ENCODE measurements at regions not wholly inside any gene's neighbourhood (a gene's known extent, or its start where the extent isn't known, plus 50 kb on each side); places are given as distances from the start of the nearest gene placed in this dataset.

GRCh38 chr1:38533772-38534472 is 325.6 kb downstream of the RRAGC start:
- H3K4me3 ChIP-seq, result no peak overlapping the region
- H3K27ac ChIP-seq, result no peak overlapping the region

GRCh38 chr1:38530957-38531356 is 328.6 kb downstream of the RRAGC start:
- no peak overlapping the region for H3K27ac ChIP-seq
- no peak overlapping the region for H3K4me3 ChIP-seq

GRCh38 chr1:38529946-38530345 is 329.6 kb downstream of the RRAGC start:
- no peak overlapping the region for H3K27ac ChIP-seq
- H3K4me3 ChIP-seq, result no peak overlapping the region

- no peak overlapping the region for H3K27ac ChIP-seq
- no peak overlapping the region for H3K4me3 ChIP-seq
Measured at GRCh38 chr1:38529391-38529790, 330.2 kb downstream of the RRAGC start.

- Histone ChIP-seq H3K27ac (no peak overlapping the region), H3K4me3 (no peak overlapping the region)
Measured at GRCh38 chr1:38528623-38529022, 330.9 kb downstream of the RRAGC start.

- peak overlapping the region in 1 of 7 experiments; percentile 1 for H3K4me3 ChIP-seq
- peak overlapping the region in 11 of 21 experiments; percentile 0 to 68 (median 35) for H3K27ac ChIP-seq
Measured at GRCh38 chr1:38527373-38527966, 332.1 kb downstream of the RRAGC start.

GRCh38 chr1:38526046-38526445 is 333.5 kb downstream of the RRAGC start:
- Histone ChIP-seq H3K27ac (no peak overlapping the region), H3K4me3 (no peak overlapping the region)

- H3K27ac ChIP-seq, result no peak overlapping the region
- no peak overlapping the region for H3K4me3 ChIP-seq
Measured at GRCh38 chr1:38525343-38526043, 334.1 kb downstream of the RRAGC start.

- Histone ChIP-seq H3K27ac (no peak overlapping the region), H3K4me3 (no peak overlapping the region)
Measured at GRCh38 chr1:38524025-38524641, 335.4 kb downstream of the RRAGC start.

GRCh38 chr1:38523568-38523939 is 336.0 kb downstream of the RRAGC start:
- H3K4me3 ChIP-seq, result no peak overlapping the region
- no peak overlapping the region for H3K27ac ChIP-seq

- H3K27ac ChIP-seq, result no peak overlapping the region
Measured at GRCh38 chr1:38522915-38523567, 336.5 kb downstream of the RRAGC start.

GRCh38 chr1:38516560-38516959 is 343.0 kb downstream of the RRAGC start:
- H3K27ac ChIP-seq, result peak overlapping the region in 12 of 21 experiments; percentile 0 to 77 (median 52)
- H3K4me3 ChIP-seq, result no peak overlapping the region

More at GRCh38 chr1:38522915-38523567, 336.5 kb downstream of the RRAGC start:
- no peak overlapping the region for H3K4me3 ChIP-seq

GRCh38 chr1:38512789-38513188 is 346.8 kb downstream of the RRAGC start:
- H3K27ac ChIP-seq, result peak overlapping the region in 9 of 21 experiments; percentile 10 to 75 (median 47)
- no peak overlapping the region for H3K4me3 ChIP-seq

GRCh38 chr1:38512024-38512767 is 347.4 kb downstream of the RRAGC start:
- no peak overlapping the region for H3K4me3 ChIP-seq
- H3K27ac ChIP-seq, result peak overlapping the region in 7 of 21 experiments; percentile 16 to 75 (median 39)

GRCh38 chr1:38508232-38508631 is 351.3 kb downstream of the RRAGC start:
- H3K27ac ChIP-seq, result peak overlapping the region in 5 of 21 experiments; percentile 5 to 63 (median 25)
- H3K4me3 ChIP-seq, result no peak overlapping the region

- peak overlapping the region in 7 of 21 experiments; percentile 5 to 63 (median 25) for H3K27ac ChIP-seq
- no peak overlapping the region for H3K4me3 ChIP-seq
Measured at GRCh38 chr1:38507563-38507962, 352.0 kb downstream of the RRAGC start.

- Histone ChIP-seq H3K4me3 (no peak overlapping the region), H3K27ac (no peak overlapping the region)
Measured at GRCh38 chr1:38505944-38506343, 353.6 kb downstream of the RRAGC start.

GRCh38 chr1:38502758-38503157 is 356.8 kb downstream of the RRAGC start:
- H3K4me3 ChIP-seq, result no peak overlapping the region
- no peak overlapping the region for H3K27ac ChIP-seq

- Histone ChIP-seq H3K4me3 (no peak overlapping the region), H3K27ac (no peak overlapping the region)
Measured at GRCh38 chr1:38500891-38501290, 358.7 kb downstream of the RRAGC start.
